Fibroblast of lung (primary cell): ENCODE measurements at regions not wholly inside any gene's neighbourhood (a gene's known extent, or its start where the extent isn't known, plus 50 kb on each side); places are given as distances from the start of the nearest gene placed in this dataset.
"Not testable (repeated sequence)": the region's sequence is repeated elsewhere in the genome, so short reads cannot be mapped to it uniquely, and the experiment has no call there.

Experiments
- DNase-seq, 2 donors: peaks; one replicate each; pipeline versions ENCODE4 v3.0.0 to v3.0.0-alpha.2; 2010; ENCODE audit warnings: low read depth in 2 of 2
- H2AFZ ChIP-seq: 2 replicates; pipeline ENCODE4 v1.5.1; 2012; ENCODE audit warnings: low read length, control low read depth, inconsistent platforms
- H3K27ac ChIP-seq: 2 replicates; pipeline ENCODE4 v1.5.1; 2011; ENCODE audit warnings: low read length, control low read depth; ENCODE audit not compliant: insufficient read depth
- H3K27me3 ChIP-seq: 2 replicates; pipeline ENCODE4 v1.5.1; 2011; ENCODE audit warnings: mild to moderate bottlenecking, low read length; ENCODE audit not compliant: control insufficient read depth, insufficient read depth
- H3K36me3 ChIP-seq: 2 replicates; pipeline ENCODE4 v1.5.1; 2011; ENCODE audit warnings: low read length; ENCODE audit not compliant: control insufficient read depth, insufficient read depth
- H3K4me1 ChIP-seq: 2 replicates; pipeline ENCODE4 v1.5.1; 2011; ENCODE audit warnings: low read length; ENCODE audit not compliant: control insufficient read depth, insufficient read depth; ENCODE audit errors: extremely low read depth
- H3K4me2 ChIP-seq: 2 replicates; pipeline ENCODE4 v1.5.1; 2011; ENCODE audit warnings: low read length, control low read depth; ENCODE audit not compliant: insufficient read depth; ENCODE audit errors: extremely low read depth
- H3K4me3 ChIP-seq, 4 experiments: fragments of 200-600 bp in 1 of 4; sonication (generic) in 1 of 4; replicated peaks in 1 of 4; 2 replicates each; pipeline ENCODE4 v1.5.1; 2011 to 2016; ENCODE audit warnings: low read length in 4 of 4, low read depth in 3 of 4, mild to moderate bottlenecking in 3 of 4, control low read depth in 2 of 4, inconsistent platforms in 1 of 4, mixed read lengths in 1 of 4; ENCODE audit not compliant: insufficient read depth in 1 of 4; ENCODE audit errors: control extremely low read depth in 1 of 4
- H3K79me2 ChIP-seq: 2 replicates; pipeline ENCODE4 v1.5.1; 2012; ENCODE audit warnings: mild to moderate bottlenecking, low read length, inconsistent platforms; ENCODE audit not compliant: control insufficient read depth, insufficient read depth
- H3K9ac ChIP-seq: 2 replicates; pipeline ENCODE4 v1.5.1; 2011; ENCODE audit warnings: mild to moderate bottlenecking, low read length, control low read depth; ENCODE audit not compliant: insufficient read depth
- H3K9me3 ChIP-seq: 2 replicates; pipeline ENCODE4 v1.5.1; 2012; ENCODE audit warnings: low read depth, low read length; ENCODE audit not compliant: control insufficient read depth, insufficient read depth
- H4K20me1 ChIP-seq: 2 replicates; pipeline ENCODE4 v1.5.1; 2011; ENCODE audit warnings: low read length; ENCODE audit not compliant: control insufficient read depth, insufficient read depth; ENCODE audit errors: extremely low read depth
- EZH2 ChIP-seq: IDR thresholded peaks from 2 replicates; pipeline ENCODE4 v1.5.1; 2012; ENCODE audit warnings: low read length, control low read depth, mild to moderate bottlenecking; ENCODE audit errors: missing control alignments
- TF ChIP-seq, protein P1 (sequence below), 2 donors: IDR thresholded peaks in 1 of 2; conservative IDR thresholded peaks in 1 of 2; 1 replicate in 1 of 2; 2 replicates in 1 of 2; pipeline ENCODE4 v1.5.1; 2011 to 2012; ENCODE audit warnings: low read length in 2 of 2, control low read depth in 1 of 2, inconsistent platforms in 1 of 2, low read depth in 1 of 2, mild to moderate bottlenecking in 1 of 2

DNA sequence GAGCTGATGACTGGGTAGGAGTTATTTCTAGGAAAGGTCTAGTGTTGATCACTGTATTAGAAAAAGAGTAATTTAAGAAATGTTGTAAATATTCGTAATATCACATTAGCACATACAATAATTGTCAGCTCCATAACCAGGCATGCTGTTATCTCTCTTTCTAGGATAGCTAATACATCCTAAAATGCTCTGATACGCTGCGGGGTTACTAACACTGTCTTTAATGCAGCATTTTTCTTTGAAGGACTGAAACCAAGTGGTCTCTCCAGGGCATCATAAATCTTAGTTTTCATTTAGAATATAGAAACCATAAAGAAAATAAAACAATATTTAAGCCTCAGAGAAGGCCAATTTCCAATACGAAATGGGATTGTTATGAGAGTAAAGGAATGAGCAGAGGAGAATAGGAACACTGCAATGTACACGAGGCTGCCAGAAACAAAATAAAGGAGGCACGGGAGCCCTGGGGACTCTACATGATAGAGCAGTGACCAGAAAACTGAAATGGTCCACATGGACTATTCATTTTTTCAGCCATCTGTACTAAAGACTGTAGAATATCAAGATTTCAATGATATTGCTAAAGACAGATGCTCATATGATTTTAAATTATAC, 1606.7 kb upstream of the AGA start:
- DNase-seq, result no peak
- H3K4me3 ChIP-seq, result no peak overlapping the region
- H3K9me3 ChIP-seq, result no peaks in the 10 kb centered on the region
- H3K4me2 ChIP-seq, result no peak overlapping the region
- H3K79me2 ChIP-seq, result no peaks in the 10 kb centered on the region
- no peak for TF ChIP-seq EZH2
- TF ChIP-seq, protein P1, sequence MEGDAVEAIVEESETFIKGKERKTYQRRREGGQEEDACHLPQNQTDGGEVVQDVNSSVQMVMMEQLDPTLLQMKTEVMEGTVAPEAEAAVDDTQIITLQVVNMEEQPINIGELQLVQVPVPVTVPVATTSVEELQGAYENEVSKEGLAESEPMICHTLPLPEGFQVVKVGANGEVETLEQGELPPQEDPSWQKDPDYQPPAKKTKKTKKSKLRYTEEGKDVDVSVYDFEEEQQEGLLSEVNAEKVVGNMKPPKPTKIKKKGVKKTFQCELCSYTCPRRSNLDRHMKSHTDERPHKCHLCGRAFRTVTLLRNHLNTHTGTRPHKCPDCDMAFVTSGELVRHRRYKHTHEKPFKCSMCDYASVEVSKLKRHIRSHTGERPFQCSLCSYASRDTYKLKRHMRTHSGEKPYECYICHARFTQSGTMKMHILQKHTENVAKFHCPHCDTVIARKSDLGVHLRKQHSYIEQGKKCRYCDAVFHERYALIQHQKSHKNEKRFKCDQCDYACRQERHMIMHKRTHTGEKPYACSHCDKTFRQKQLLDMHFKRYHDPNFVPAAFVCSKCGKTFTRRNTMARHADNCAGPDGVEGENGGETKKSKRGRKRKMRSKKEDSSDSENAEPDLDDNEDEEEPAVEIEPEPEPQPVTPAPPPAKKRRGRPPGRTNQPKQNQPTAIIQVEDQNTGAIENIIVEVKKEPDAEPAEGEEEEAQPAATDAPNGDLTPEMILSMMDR (conservative IDR thresholded peaks at IDR 0.05 in 1 of 2, IDR thresholded peaks at IDR 0.05 in 1 of 2; ENCODE audit: low read depth in 1 of 2, low read length in 2 of 2), result no peak
- H4K20me1 ChIP-seq, result no peaks in the 10 kb centered on the region
- H2AFZ ChIP-seq, result no peak overlapping the region
- no peaks in the 10 kb centered on the region for H3K27me3 ChIP-seq
- no peak overlapping the region for H3K9ac ChIP-seq
- H3K27ac ChIP-seq, result no peak overlapping the region
- no peaks in the 10 kb centered on the region for H3K36me3 ChIP-seq
- no peaks in the 10 kb centered on the region for H3K4me1 ChIP-seq

DNA sequence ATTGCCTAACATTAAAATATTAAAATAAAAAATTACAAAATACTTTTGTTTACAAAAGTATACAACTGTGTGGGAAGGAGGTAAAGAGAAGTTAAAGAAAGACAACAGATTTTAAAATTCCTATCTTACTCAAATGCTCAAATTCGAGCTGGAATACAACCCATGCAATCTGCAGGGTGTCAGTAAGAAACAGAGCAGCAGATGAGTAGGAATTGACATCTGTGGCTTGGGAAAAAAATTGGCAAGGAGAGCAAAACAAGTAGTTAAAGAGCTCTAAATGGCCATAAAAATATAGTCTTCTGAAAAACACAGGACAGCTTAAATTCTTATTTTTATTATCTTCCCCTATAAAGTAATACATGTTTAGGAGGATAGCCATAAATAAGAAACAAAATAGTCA, 1609.0 kb upstream of the AGA start:
- Histone ChIP-seq H3K4me2 (no peak overlapping the region), H3K4me3 (no peak overlapping the region), H2AFZ (no peak overlapping the region), H3K36me3 (no peaks in the 10 kb centered on the region), H3K79me2 (no peaks in the 10 kb centered on the region), H3K9me3 (no peaks in the 10 kb centered on the region), H3K27me3 (no peaks in the 10 kb centered on the region), H3K4me1 (no peaks in the 10 kb centered on the region), H3K27ac (no peak overlapping the region), H4K20me1 (no peaks in the 10 kb centered on the region), H3K9ac (no peak overlapping the region)
- no peak for TF ChIP-seq EZH2
- TF ChIP-seq, protein P1 (conservative IDR thresholded peaks at IDR 0.05 in 1 of 2, IDR thresholded peaks at IDR 0.05 in 1 of 2; ENCODE audit: low read depth in 1 of 2, low read length in 2 of 2), result no peak
- DNase-seq, result no peak

DNA sequence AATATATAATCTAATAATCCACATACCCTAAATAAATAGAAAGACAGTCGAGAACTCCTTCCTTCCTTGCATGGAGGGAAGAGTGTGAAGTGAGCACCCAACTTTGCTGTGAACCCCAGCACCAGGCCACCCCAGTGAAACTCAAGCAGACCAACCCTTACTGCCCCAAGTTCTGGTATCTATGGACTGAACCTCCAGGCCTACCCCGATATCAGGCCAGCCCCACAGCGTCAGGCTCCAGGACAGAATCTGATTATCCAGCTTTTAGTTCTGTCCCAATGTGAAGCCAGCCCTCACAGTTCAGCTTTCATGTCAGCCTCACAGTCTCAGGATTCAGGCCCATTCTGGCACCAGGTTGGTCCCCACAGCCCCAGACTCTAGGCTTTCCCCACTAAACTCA, 1617.2 kb upstream of the AGA start:
- H3K9ac ChIP-seq, result no peak overlapping the region
- H2AFZ ChIP-seq, result no peak overlapping the region
- H3K79me2 ChIP-seq, result no peaks in the 10 kb centered on the region
- H3K9me3 ChIP-seq, result no peaks in the 10 kb centered on the region
- H3K4me3 ChIP-seq, result no peak overlapping the region
- TF ChIP-seq EZH2, result no peak
- TF ChIP-seq, protein P1 (conservative IDR thresholded peaks at IDR 0.05 in 1 of 2, IDR thresholded peaks at IDR 0.05 in 1 of 2; ENCODE audit: low read depth in 1 of 2, low read length in 2 of 2), result no peak
- H3K27ac ChIP-seq, result no peak overlapping the region
- no peak overlapping the region for H3K4me2 ChIP-seq
- no peaks in the 10 kb centered on the region for H3K36me3 ChIP-seq
- H4K20me1 ChIP-seq, result no peaks in the 10 kb centered on the region
- DNase-seq, result no peak
- H3K27me3 ChIP-seq, result no peaks in the 10 kb centered on the region
- H3K4me1 ChIP-seq, result no peaks in the 10 kb centered on the region

DNA sequence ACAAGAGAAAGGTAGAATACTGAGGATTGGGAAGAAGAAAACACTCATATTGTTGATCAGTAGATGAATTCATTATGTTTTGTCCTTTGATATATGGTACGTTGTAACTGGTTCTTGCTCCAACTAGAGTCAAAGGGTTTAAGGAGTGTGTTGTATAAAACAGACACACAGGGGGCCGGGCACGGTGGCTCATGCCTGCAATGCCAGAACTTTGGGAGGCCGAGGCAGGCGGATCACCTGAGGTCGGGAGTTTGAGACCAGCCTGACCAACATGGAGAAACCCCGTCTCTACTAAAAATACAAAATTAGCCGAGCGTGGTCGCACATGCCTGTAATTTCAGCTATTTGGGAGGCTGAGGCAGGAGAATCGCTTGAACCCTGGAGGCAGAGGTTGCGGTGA, 1624.0 kb upstream of the AGA start:
- H3K4me2 ChIP-seq, H3K27me3 ChIP-seq, H3K27ac ChIP-seq, DNase-seq, H3K9me3 ChIP-seq, H4K20me1 ChIP-seq, H3K36me3 ChIP-seq, H3K4me1 ChIP-seq, H3K9ac ChIP-seq, H2AFZ ChIP-seq, H3K4me3 ChIP-seq, H3K79me2 ChIP-seq: not testable (repeated sequence)
